Fibroblast of villous mesenchyme (primary cell): ENCODE measurements at regions not wholly inside any gene's neighbourhood (a gene's known extent, or its start where the extent isn't known, plus 50 kb on each side); places are given as distances from the start of the nearest gene placed in this dataset.

Experiments
- DNase-seq: peaks from one replicate; pipeline ENCODE4 v3.0.0-alpha.2; 2010; ENCODE audit warnings: low read depth
- H3K4me3 ChIP-seq: 2 replicates; pipeline ENCODE4 v1.5.1; 2011; ENCODE audit warnings: low read depth, mild to moderate bottlenecking, low read length
- TF ChIP-seq, protein P1 (sequence below): IDR thresholded peaks from 2 replicates; pipeline ENCODE4 v1.5.1; 2012; ENCODE audit warnings: low read depth, mild to moderate bottlenecking, low read length; ENCODE audit not compliant: insufficient read depth

DNA sequence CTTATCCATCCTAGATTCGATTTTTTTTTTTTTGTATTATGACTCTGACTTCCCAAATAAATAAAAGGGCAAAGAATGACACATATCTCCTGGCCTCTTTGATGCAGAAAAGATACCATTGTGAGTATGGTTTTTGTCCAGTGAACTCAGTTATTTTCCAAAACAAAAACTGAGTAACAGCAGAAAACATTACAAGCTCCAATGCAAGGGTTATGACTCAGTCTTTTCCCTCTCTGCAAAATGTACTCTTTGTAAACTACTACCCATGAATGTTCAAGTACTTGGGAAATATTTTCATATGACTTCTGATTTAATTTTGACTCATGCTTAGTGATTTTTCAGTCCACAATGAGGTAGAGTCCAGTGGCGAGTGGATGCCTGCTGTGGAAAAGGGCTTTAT, 355.3 kb downstream of the RNF144B start:
- TF ChIP-seq, protein P1, sequence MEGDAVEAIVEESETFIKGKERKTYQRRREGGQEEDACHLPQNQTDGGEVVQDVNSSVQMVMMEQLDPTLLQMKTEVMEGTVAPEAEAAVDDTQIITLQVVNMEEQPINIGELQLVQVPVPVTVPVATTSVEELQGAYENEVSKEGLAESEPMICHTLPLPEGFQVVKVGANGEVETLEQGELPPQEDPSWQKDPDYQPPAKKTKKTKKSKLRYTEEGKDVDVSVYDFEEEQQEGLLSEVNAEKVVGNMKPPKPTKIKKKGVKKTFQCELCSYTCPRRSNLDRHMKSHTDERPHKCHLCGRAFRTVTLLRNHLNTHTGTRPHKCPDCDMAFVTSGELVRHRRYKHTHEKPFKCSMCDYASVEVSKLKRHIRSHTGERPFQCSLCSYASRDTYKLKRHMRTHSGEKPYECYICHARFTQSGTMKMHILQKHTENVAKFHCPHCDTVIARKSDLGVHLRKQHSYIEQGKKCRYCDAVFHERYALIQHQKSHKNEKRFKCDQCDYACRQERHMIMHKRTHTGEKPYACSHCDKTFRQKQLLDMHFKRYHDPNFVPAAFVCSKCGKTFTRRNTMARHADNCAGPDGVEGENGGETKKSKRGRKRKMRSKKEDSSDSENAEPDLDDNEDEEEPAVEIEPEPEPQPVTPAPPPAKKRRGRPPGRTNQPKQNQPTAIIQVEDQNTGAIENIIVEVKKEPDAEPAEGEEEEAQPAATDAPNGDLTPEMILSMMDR: no peak
- peak; percentile 87 for DNase-seq
- no peak overlapping the region for H3K4me3 ChIP-seq

DNA sequence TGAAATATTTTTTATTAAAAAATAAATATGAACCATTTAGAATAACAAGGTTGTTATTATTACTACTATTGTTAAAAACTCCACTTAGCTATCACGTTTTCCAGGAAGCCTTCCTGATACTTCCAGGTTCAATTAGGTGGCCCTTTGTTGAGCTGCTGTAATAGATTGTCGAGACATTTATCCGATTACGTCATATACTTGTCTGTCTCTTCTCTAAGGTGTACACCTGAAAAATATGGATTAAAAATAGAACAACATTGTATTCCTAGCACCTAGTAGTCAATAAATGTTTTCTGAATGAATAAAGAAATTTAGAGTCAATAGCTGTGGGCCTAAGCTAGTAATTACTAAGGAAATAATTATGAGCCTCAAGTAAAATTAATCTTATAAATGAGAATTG, 359.6 kb downstream of the RNF144B start:
- no peak for DNase-seq
- TF ChIP-seq, protein P1: no peak
- no peak overlapping the region for H3K4me3 ChIP-seq

DNA sequence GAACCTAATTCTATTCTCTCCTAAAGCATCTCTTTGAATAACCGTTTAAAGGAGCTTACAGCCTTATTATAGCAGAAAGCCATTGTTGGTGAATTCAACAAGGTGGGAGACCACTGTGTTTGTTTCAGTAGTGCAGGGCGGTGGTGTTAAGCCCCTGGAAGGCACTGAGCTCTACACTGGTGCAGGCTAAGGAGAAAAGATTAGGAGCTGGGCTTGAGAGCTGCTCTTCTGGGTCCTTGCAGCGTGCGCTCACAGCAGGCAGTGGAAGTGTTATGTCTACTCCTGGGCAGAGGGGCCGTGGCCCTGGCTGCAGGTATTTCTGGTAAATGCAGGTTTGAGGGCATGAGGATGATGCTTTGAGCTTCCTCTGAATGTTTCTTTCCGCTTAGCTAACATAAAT, 361.2 kb downstream of the RNF144B start:
- H3K4me3 ChIP-seq: no peak overlapping the region
- TF ChIP-seq, protein P1: no peak
- no peak for DNase-seq

DNA sequence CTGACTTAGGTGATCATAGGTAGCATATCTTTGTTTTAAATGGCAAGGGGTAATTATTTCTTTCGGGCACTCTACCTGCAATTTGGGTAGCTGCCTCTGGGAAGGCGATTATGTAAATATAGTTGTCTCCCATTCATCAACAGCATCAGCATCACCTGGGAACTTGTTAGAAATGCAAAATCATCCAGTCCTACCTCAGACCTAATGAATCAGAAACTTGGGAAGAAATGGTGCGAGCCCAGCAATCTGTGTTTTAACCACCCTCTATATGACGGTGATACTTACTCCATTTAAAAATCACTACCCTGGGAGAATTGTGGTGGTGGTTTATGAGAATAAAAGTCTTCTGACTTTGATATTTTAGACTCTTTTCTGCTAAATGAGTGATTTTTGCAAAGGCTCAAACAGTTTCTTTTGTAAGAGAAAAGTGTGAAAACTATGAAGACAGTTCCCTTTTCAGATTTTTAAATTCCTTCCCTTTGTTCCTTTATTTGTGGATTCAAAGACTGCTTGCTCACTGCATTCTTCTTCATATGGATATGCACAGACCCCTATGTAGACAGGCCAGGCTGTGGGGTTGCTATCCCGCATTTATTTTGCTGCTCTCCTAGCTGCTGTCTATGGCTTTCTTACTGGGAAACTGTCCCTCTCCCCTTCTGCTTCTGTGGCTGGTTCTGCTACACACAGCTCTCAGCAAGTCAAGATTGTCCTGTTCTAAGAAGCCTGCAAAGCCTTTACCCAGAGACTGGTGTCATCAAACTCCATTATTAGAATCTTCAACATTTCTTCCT, 365.3 kb downstream of the RNF144B start:
- no peak overlapping the region for H3K4me3 ChIP-seq
- no peak for DNase-seq
- TF ChIP-seq, protein P1: no peak

DNA sequence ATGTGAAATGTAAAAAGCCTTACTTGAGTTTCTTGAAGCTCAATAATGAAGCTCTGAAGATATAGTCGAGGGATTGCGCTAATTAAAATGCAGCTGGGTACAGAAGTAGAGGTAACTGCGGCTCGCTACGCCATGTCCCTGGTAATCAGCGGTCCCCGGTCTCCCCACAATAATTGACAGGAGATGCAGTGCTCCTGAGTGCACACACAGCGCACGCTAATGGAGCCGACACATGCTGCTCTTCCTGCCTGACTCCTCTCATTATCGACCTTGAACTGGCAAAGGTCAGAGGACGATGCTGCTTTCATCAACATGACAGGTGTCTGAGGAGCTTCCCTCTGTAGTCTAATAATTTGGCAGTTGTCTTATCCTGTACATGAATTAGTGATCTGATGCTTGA, 365.9 kb downstream of the RNF144B start:
- H3K4me3 ChIP-seq: no peak overlapping the region
- TF ChIP-seq, protein P1: no peak
- DNase-seq: no peak

DNA sequence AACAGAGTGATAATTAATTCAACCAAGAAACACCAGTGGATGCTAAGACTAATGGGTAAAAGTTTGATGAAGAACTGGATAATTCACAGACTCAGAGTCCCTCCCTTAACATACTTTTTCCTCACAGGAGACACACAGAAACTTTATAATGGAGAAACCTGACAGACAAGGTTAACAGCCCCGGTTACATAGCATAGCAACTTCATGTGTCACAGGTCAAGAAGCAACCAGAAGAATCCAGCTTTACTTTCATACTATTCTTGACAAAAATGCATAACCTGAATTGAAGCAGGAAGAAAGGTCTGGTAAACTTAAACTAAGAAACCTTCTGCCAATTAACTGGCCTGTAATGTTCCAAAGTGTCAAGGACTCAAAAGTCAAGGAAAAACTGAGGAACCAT, 375.9 kb downstream of the RNF144B start:
- TF ChIP-seq, protein P1: no peak

DNA sequence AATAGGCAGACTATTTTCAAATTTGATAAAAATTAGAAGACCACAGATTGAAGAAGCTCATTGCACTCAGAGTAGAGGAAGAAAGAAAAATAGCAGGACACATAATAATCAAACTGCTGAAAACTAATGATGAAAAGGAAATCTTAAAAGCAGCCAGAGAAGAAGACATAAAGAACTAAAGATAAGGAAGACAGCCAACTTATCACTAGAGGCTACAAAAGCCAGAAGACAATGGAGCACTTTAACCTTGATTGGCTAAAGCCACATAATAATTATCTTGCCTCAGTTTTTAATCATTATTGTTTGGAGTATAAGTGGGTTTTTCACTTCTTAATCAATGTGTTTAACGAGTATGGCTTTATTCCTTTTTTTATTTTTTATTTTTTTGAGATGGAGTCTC, 397.6 kb downstream of the RNF144B start:
- H3K4me3 ChIP-seq: no peak overlapping the region

More for the DNA sequence above, 375.9 kb downstream of the RNF144B start:
- no peak overlapping the region for H3K4me3 ChIP-seq
- DNase-seq: peak; percentile 6

More for the DNA sequence above, 397.6 kb downstream of the RNF144B start:
- TF ChIP-seq, protein P1: no peak
- DNase-seq: no peak
